K562 (cell line): ENCODE measurements at regions not wholly inside any gene's neighbourhood (a gene's known extent, or its start where the extent isn't known, plus 50 kb on each side); places are given as distances from the start of the nearest gene placed in this dataset.

Experiments used
- ATAC-seq: fragments of 200-7000 bp; cut with Tn5 transposase; 3 replicates; pipeline ENCODE4 v1.9.1; 2020; ENCODE audit warnings: moderate library complexity
- BruUV-seq: library from RNA; stranded (reverse); fragments of 400-500 nt; replicated peaks from 2 replicates; lab custom pipeline; 2021; lab: Mats Ljungman, UMichigan
- CTCF ChIA-PET: fragments of 300-600 bp; formaldehyde crosslinking; extraction: SDS; loops from one replicate; lab custom pipeline; 2021; ENCODE audit warnings: low intra/inter-chr PET ratio; lab: Yijun Ruan, JAX
- POLR2A ChIA-PET: fragments of 300-600, 350-650 bp; sonication (Branson Sonifier 250); formaldehyde crosslinking; extraction: SDS; loops from one replicate; lab custom pipeline; 2021; ENCODE audit warnings: antibody characterized with exemption, inconsistent platforms; lab: Yijun Ruan, JAX
- DNase-seq, 4 experiments: peaks; one replicate each; pipeline versions ENCODE4 v3.0.0 to v3.0.0-alpha.2; 2011 to 2018; ENCODE audit warnings: low spot score in 3 of 4, mixed read lengths in 3 of 4; ENCODE audit errors: extremely low read depth in 1 of 4
- FAIRE-seq: peaks from 2 replicates; lab custom pipeline; 2011; peaks lifted over from hg19 to GRCh38; lab: Jason Lieb, UNC
- H2AFZ ChIP-seq: 2 replicates; pipeline ENCODE4 v1.6.0; 2011; ENCODE audit warnings: low read depth, low read length, control low read depth, inconsistent platforms
- H3K27ac ChIP-seq: fragments of 200-600 bp; 3 replicates; pipeline ENCODE4 v1.8.0; 2011; ENCODE audit warnings: low read depth, mild to moderate bottlenecking, control low read depth, inconsistent platforms, low read length, moderate library complexity, mixed read lengths; ENCODE audit errors: extremely low read depth
- H3K27me3 ChIP-seq, 2 experiments: fragments of 300-600 bp in 1 of 2; 2 replicates in 1 of 2; 3 replicates in 1 of 2; pipeline versions ENCODE4 v1.6.0 to v1.8.0; 2011; ENCODE audit warnings: inconsistent platforms in 2 of 2, low read length in 2 of 2, mild to moderate bottlenecking in 1 of 2, mixed read lengths in 1 of 2, moderate library complexity in 1 of 2; ENCODE audit not compliant: control insufficient read depth in 2 of 2, insufficient read depth in 2 of 2
- H3K36me3 ChIP-seq: fragments of 300-600 bp; 3 replicates; pipeline ENCODE4 v1.8.0; 2011; ENCODE audit warnings: mild to moderate bottlenecking, low read length, inconsistent platforms; ENCODE audit not compliant: control insufficient read depth, insufficient read depth
- H3K4me1 ChIP-seq, 2 experiments: fragments of 200-600 bp in 1 of 2; replicated peaks in 1 of 2; 2 replicates in 1 of 2; 3 replicates in 1 of 2; pipeline versions ENCODE4 v1.5.1 to v1.8.0; 2011; ENCODE audit warnings: inconsistent platforms in 2 of 2, low read length in 2 of 2, mild to moderate bottlenecking in 1 of 2, mixed read lengths in 1 of 2, moderate library complexity in 1 of 2; ENCODE audit not compliant: control insufficient read depth in 2 of 2, insufficient read depth in 2 of 2
- H3K4me2 ChIP-seq: 2 replicates; pipeline ENCODE4 v1.6.1; 2011; ENCODE audit warnings: low read length, control low read depth, inconsistent platforms, mixed read lengths; ENCODE audit not compliant: insufficient read depth
- H3K4me3 ChIP-seq: fragments of 200-600 bp; sonication (generic), shearing (Covaris generic); 2 replicates; pipeline ENCODE4 v1.5.1; 2016; ENCODE audit warnings: control low read depth, inconsistent platforms
- H3K79me2 ChIP-seq: fragments of 200-600 bp; 3 replicates; pipeline ENCODE4 v1.8.0; 2011; ENCODE audit warnings: low read length, inconsistent platforms; ENCODE audit not compliant: control insufficient read depth, insufficient read depth
- H3K9ac ChIP-seq, 2 experiments: 2 replicates each; pipeline versions ENCODE4 v1.6.0 to v1.6.1; 2011; ENCODE audit warnings: low read depth in 2 of 2, low read length in 2 of 2, control low read depth in 1 of 2, inconsistent platforms in 1 of 2, mild to moderate bottlenecking in 1 of 2, mixed read lengths in 1 of 2; ENCODE audit not compliant: insufficient read depth in 1 of 2
- H3K9me1 ChIP-seq: one replicate; pipeline ENCODE4 v1.6.0; 2011; ENCODE audit warnings: inconsistent platforms, mild to moderate bottlenecking, low read length, moderate library complexity; ENCODE audit not compliant: control insufficient read depth, insufficient read depth
- H3K9me3 ChIP-seq: replicated peaks from 2 replicates; pipeline ENCODE4 v1.5.1; 2011; ENCODE audit warnings: low read depth, low read length, inconsistent platforms; ENCODE audit not compliant: control insufficient read depth, insufficient read depth
- H4K20me1 ChIP-seq: replicated peaks from 2 replicates; pipeline ENCODE4 v1.6.1; 2011; ENCODE audit warnings: low read length, inconsistent platforms, mixed read lengths; ENCODE audit not compliant: control insufficient read depth, insufficient read depth
- HCFC1 ChIP-seq: IDR thresholded peaks from 2 replicates; pipeline ENCODE4 v1.6.1; 2012; ENCODE audit warnings: low read depth, low read length, improper control_type of control experiment
- MAFF ChIP-seq: IDR thresholded peaks from 2 replicates; pipeline ENCODE4 v1.6.1; 2012; ENCODE audit warnings: low read length, improper control_type of control experiment
- MAFG ChIP-seq: fragments of 450-650 bp; conservative IDR thresholded peaks from 2 replicates; pipeline ENCODE4 v1.6.1; 2016; ENCODE audit warnings: missing genetic modification characterization, missing compliant biosample characterization
- NCOR1 ChIP-seq: fragments of 450-650 bp; IDR thresholded peaks from 2 replicates; pipeline ENCODE4 v1.6.1; 2016; ENCODE audit warnings: mild to moderate bottlenecking, moderate library complexity
- NFE2 ChIP-seq: IDR thresholded peaks from 2 replicates; pipeline ENCODE4 v1.6.1; 2014; ENCODE audit warnings: antibody characterized with exemption, low read depth
- NFE2L1 ChIP-seq: fragments of 450-650 bp; IDR thresholded peaks from 2 replicates; pipeline ENCODE4 v1.6.1; 2016; ENCODE audit warnings: missing genetic modification characterization, low read depth, mild to moderate bottlenecking, missing compliant biosample characterization, moderate library complexity, borderline replicate concordance
- ZNF12 ChIP-seq: sonication (generic); formaldehyde crosslinking; IDR thresholded peaks from 2 replicates; pipeline ENCODE4 v1.4.0; 2020; ENCODE audit warnings: mild to moderate bottlenecking, missing genetic modification reagents
- ZNF316 ChIP-seq: fragments of 450-650 bp; IDR thresholded peaks from 2 replicates; pipeline ENCODE4 v1.6.1; 2016
- in situ Hi-C: fragments of 300-500 bp; cut with MboI; formaldehyde crosslinking; loops from 4 replicates; pipeline ENCODE4 v1.15.0; 2018; ENCODE audit warnings: inconsistent platforms, mixed read lengths
- intact Hi-C: fragments of 100-400 bp; cut with micrococcal nuclease; formaldehyde crosslinking; loops from 2 replicates; pipeline ENCODE4 v1.14.2; 2022
- TF ChIP-seq, protein P1 (sequence below): sonication (generic); formaldehyde crosslinking; IDR thresholded peaks from 2 replicates; pipeline ENCODE4 v1.8.0; 2022; ENCODE audit warnings: mild to moderate bottlenecking, missing genetic modification reagents

GRCh38 chr7:81264116-81264515, 345.3 kb upstream of the SEMA3C start:
- no peaks in the 10 kb centered on the region for H3K4me1 ChIP-seq
- ATAC-seq (no peak), DNase-seq (no peak), FAIRE-seq (no peak)
- no peak overlapping the region for H3K9ac ChIP-seq
- BruUV-seq, result no TSS peak
- H3K79me2 ChIP-seq, result no peaks in the 10 kb centered on the region
- H2AFZ ChIP-seq, result no peak overlapping the region
- no peak overlapping the region for H3K27ac ChIP-seq
- H3K27me3 ChIP-seq, result no peaks in the 10 kb centered on the region
- no peaks in the 10 kb centered on the region for H3K9me1 ChIP-seq
- CTCF ChIA-PET, result no interaction called here
- no peaks in the 10 kb centered on the region for H3K36me3 ChIP-seq
- intact Hi-C loops (no loop called here), in situ Hi-C loops (no loop called here)
- no peaks in the 10 kb centered on the region for H4K20me1 ChIP-seq
- POLR2A ChIA-PET, result no interaction called here
- H3K9me3 ChIP-seq, result peaks cover 2% of the 10 kb centered on the region
- no peak for TF ChIP-seq HCFC1
- no peak for TF ChIP-seq NFE2L1 (tag)
- peak; percentile 33; the same call in 1 of the 2 replicates for TF ChIP-seq MAFG
- no peak for TF ChIP-seq NCOR1
- TF ChIP-seq MAFF, result peak; percentile 35; the same call in 1 of the 2 replicates
- TF ChIP-seq, protein P1, sequence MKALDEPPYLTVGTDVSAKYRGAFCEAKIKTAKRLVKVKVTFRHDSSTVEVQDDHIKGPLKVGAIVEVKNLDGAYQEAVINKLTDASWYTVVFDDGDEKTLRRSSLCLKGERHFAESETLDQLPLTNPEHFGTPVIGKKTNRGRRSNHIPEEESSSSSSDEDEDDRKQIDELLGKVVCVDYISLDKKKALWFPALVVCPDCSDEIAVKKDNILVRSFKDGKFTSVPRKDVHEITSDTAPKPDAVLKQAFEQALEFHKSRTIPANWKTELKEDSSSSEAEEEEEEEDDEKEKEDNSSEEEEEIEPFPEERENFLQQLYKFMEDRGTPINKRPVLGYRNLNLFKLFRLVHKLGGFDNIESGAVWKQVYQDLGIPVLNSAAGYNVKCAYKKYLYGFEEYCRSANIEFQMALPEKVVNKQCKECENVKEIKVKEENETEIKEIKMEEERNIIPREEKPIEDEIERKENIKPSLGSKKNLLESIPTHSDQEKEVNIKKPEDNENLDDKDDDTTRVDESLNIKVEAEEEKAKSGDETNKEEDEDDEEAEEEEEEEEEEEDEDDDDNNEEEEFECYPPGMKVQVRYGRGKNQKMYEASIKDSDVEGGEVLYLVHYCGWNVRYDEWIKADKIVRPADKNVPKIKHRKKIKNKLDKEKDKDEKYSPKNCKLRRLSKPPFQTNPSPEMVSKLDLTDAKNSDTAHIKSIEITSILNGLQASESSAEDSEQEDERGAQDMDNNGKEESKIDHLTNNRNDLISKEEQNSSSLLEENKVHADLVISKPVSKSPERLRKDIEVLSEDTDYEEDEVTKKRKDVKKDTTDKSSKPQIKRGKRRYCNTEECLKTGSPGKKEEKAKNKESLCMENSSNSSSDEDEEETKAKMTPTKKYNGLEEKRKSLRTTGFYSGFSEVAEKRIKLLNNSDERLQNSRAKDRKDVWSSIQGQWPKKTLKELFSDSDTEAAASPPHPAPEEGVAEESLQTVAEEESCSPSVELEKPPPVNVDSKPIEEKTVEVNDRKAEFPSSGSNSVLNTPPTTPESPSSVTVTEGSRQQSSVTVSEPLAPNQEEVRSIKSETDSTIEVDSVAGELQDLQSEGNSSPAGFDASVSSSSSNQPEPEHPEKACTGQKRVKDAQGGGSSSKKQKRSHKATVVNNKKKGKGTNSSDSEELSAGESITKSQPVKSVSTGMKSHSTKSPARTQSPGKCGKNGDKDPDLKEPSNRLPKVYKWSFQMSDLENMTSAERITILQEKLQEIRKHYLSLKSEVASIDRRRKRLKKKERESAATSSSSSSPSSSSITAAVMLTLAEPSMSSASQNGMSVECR (CRISPR knock-in tag), result no peak
- 0 out of 2 replicates have a peak, but pooled peaks have one; percentile 17 for TF ChIP-seq ZNF316
- TF ChIP-seq NFE2, result 0 out of 2 replicates have a peak, but pooled peaks have one; percentile 31
- no peak for TF ChIP-seq ZNF12 (CRISPR knock-in tag)
- no peak overlapping the region for H3K4me2 ChIP-seq
- H3K4me3 ChIP-seq, result no peak overlapping the region
